SU-DHL-6 (cell line): ENCODE measurements at regions not wholly inside any gene's neighbourhood (a gene's known extent, or its start where the extent isn't known, plus 50 kb on each side); places are given as distances from the start of the nearest gene placed in this dataset.
"Not testable (repeated sequence)": the region's sequence is repeated elsewhere in the genome, so short reads cannot be mapped to it uniquely, and the experiment has no call there.

Experiments
- H2AFZ ChIP-seq: fragments of 200-600 bp; sonication (generic); 2 replicates; pipeline ENCODE4 v1.6.1; 2014; ENCODE audit warnings: low read depth, mild to moderate bottlenecking, moderate library complexity, mixed read lengths, antibody characterized with exemption, low read length; ENCODE audit not compliant: severe bottlenecking
- H3F3A ChIP-seq: fragments of 200-600 bp; shearing (Covaris generic); 2 replicates; pipeline ENCODE4 v1.6.0; 2016; ENCODE audit warnings: antibody characterized with exemption, mild to moderate bottlenecking; ENCODE audit not compliant: insufficient read depth
- H3K27ac ChIP-seq: fragments of 200-600 bp; sonication (generic); 2 replicates; pipeline ENCODE4 v1.5.1; 2016; ENCODE audit warnings: low read depth, mild to moderate bottlenecking, low read length, moderate library complexity, mixed read lengths
- H3K27me3 ChIP-seq: fragments of 200-600 bp; sonication (generic), shearing (Covaris generic); 2 replicates; pipeline ENCODE4 v1.6.0; 2014; ENCODE audit warnings: mild to moderate bottlenecking, low read length
- H3K36me3 ChIP-seq: fragments of 200-600 bp; sonication (generic); 2 replicates; pipeline ENCODE4 v1.6.1; 2014; ENCODE audit warnings: mild to moderate bottlenecking, low read length, mixed read lengths
- H3K4me2 ChIP-seq: fragments of 300-600, 200-600 bp; shearing (Covaris generic), sonication (generic); 2 replicates; pipeline ENCODE4 v1.6.0; 2014; ENCODE audit warnings: low read length, low read depth, mild to moderate bottlenecking; ENCODE audit not compliant: poor library complexity, severe bottlenecking
- H3K4me3 ChIP-seq: fragments of 200-600 bp; sonication (generic); 2 replicates; pipeline ENCODE4 v1.5.1; 2014; ENCODE audit warnings: antibody characterized with exemption, low read length, mild to moderate bottlenecking, mixed read lengths; ENCODE audit not compliant: insufficient read depth, poor library complexity, severe bottlenecking
- H3K79me2 ChIP-seq: fragments of 200-600 bp; sonication (generic); 2 replicates; pipeline ENCODE4 v1.6.1; 2014; ENCODE audit warnings: mild to moderate bottlenecking, low read length, moderate library complexity; ENCODE audit not compliant: insufficient read depth
- H3K9ac ChIP-seq: fragments of 200-600 bp; sonication (generic); 2 replicates; pipeline ENCODE4 v1.7.0; 2014; ENCODE audit warnings: mild to moderate bottlenecking, low read length
- H3K9me2 ChIP-seq: fragments of 200-600 bp; sonication (generic); replicated peaks from 2 replicates; pipeline ENCODE4 v1.6.1; 2014; ENCODE audit warnings: low read length; ENCODE audit not compliant: insufficient read depth
- H3K9me3 ChIP-seq: fragments of 200-600 bp; sonication (generic); 2 replicates; pipeline ENCODE4 v1.6.1; 2014; ENCODE audit warnings: low read length, mixed read lengths; ENCODE audit not compliant: insufficient read depth
- H4K20me1 ChIP-seq: fragments of 200-600 bp; sonication (generic); 2 replicates; pipeline ENCODE4 v1.6.1; 2014; ENCODE audit warnings: low read depth, mild to moderate bottlenecking, antibody characterized with exemption, low read length, moderate library complexity, mixed read lengths
- CTCF ChIP-seq: fragments of 200-600 bp; sonication (generic); IDR thresholded peaks from one replicate; pipeline ENCODE4 v1.5.1; 2017; ENCODE audit warnings: antibody characterized with exemption, mild to moderate bottlenecking, low read length, moderate library complexity; ENCODE audit not compliant: insufficient read depth, poor library complexity, severe bottlenecking
- EZH2phosphoT487 ChIP-seq: fragments of 200-600 bp; sonication (generic), shearing (Covaris generic); conservative IDR thresholded peaks from 2 replicates; pipeline ENCODE4 v1.6.1; 2018; ENCODE audit warnings: mild to moderate bottlenecking, antibody characterized with exemption, low read length, moderate library complexity, mixed read lengths

- Histone ChIP-seq H3K9me2 (no peaks in the 10 kb centered on the region), H3K9ac (no peak overlapping the region), H2AFZ (no peak overlapping the region), H3K4me3 (no peak overlapping the region), H4K20me1 (no peaks in the 10 kb centered on the region), H3K36me3 (no peaks in the 10 kb centered on the region), H3K9me3 (no peaks in the 10 kb centered on the region), H3K27me3 (0 out of 2 replicates have a peak, but pooled peaks cover 2% of the 10 kb centered on the region), H3K27ac (no peak overlapping the region), H3F3A (no peaks in the 10 kb centered on the region), H3K79me2 (no peaks in the 10 kb centered on the region), H3K4me2 (no peak overlapping the region)
- TF ChIP-seq EZH2phosphoT487, result no peak
- TF ChIP-seq CTCF, result no peak
These were observed 85.9 kb upstream of the C2CD4B start for GRCh38 chr15:62250978-62251377.

GRCh38 chr15:62253294-62253693 is 88.2 kb upstream of the C2CD4B start:
- no peak for TF ChIP-seq EZH2phosphoT487
- no peak for TF ChIP-seq CTCF
- no peaks in the 10 kb centered on the region for H4K20me1 ChIP-seq
- H3K4me2 ChIP-seq, result no peak overlapping the region
- no peaks in the 10 kb centered on the region for H3K9me2 ChIP-seq
- no peak overlapping the region for H3K9ac ChIP-seq
- H3K79me2 ChIP-seq, result no peaks in the 10 kb centered on the region
- no peak overlapping the region for H3K27ac ChIP-seq
- no peaks in the 10 kb centered on the region for H3K9me3 ChIP-seq
- 0 out of 2 replicates have a peak, but pooled peaks cover 2% of the 10 kb centered on the region for H3K27me3 ChIP-seq
- no peak overlapping the region for H3K4me3 ChIP-seq
- H3F3A ChIP-seq, result no peaks in the 10 kb centered on the region
- H3K36me3 ChIP-seq, result no peaks in the 10 kb centered on the region
- H2AFZ ChIP-seq, result no peak overlapping the region

GRCh38 chr15:62254137-62254934 is 89.3 kb upstream of the C2CD4B start:
- TF ChIP-seq EZH2phosphoT487 (no peak), CTCF (peak; percentile 73)
- no peaks in the 10 kb centered on the region for H3K9me3 ChIP-seq
- H3K4me3 ChIP-seq, result no peak overlapping the region
- no peaks in the 10 kb centered on the region for H3F3A ChIP-seq
- H3K9ac ChIP-seq, result no peak overlapping the region
- no peaks in the 10 kb centered on the region for H3K36me3 ChIP-seq
- no peak overlapping the region for H3K4me2 ChIP-seq
- H3K79me2 ChIP-seq, result no peaks in the 10 kb centered on the region
- H3K9me2 ChIP-seq, result no peaks in the 10 kb centered on the region
- no peaks in the 10 kb centered on the region for H4K20me1 ChIP-seq
- H3K27ac ChIP-seq, result no peak overlapping the region
- H2AFZ ChIP-seq, result no peak overlapping the region
- no peaks in the 10 kb centered on the region for H3K27me3 ChIP-seq

GRCh38 chr15:62256430-62256829 is 91.3 kb upstream of the C2CD4B start:
- not testable (repeated sequence) for H3K27me3 ChIP-seq, H2AFZ ChIP-seq, H3F3A ChIP-seq, H3K9ac ChIP-seq, H3K36me3 ChIP-seq, H3K4me3 ChIP-seq, H3K79me2 ChIP-seq, H3K27ac ChIP-seq, H3K4me2 ChIP-seq, H3K9me3 ChIP-seq, H4K20me1 ChIP-seq, H3K9me2 ChIP-seq
